GM23338 (cell line): ENCODE measurements at regions not wholly inside any gene's neighbourhood (a gene's known extent, or its start where the extent isn't known, plus 50 kb on each side); places are given as distances from the start of the nearest gene placed in this dataset.

Source experiments
- ATAC-seq: fragments of 200-7000 bp; cut with Tn5 transposase; 3 replicates; pipeline ENCODE4 v1.9.1; 2020
- DNase-seq: peaks from one replicate; pipeline ENCODE4 v3.0.0-alpha.2; 2015; ENCODE audit warnings: low spot score
- H2AFZ ChIP-seq: fragments of 200-600 bp; sonication (generic); 2 replicates; pipeline ENCODE4 v1.8.0; 2016; ENCODE audit warnings: antibody characterized with exemption, mild to moderate bottlenecking, moderate library complexity
- H3F3A ChIP-seq: fragments of 200-600 bp; sonication (generic); replicated peaks from 2 replicates; pipeline ENCODE4 v1.8.0; 2017; ENCODE audit warnings: antibody characterized with exemption, mixed run types, low read depth
- H3K27ac ChIP-seq: fragments of 200-600 bp; sonication (generic); 2 replicates; pipeline ENCODE4 v1.6.1; 2016; ENCODE audit warnings: low read depth
- H3K27me3 ChIP-seq: fragments of 200-600 bp; sonication (generic); 2 replicates; pipeline ENCODE4 v1.8.0; 2016; ENCODE audit warnings: mild to moderate bottlenecking, mixed run types, moderate library complexity; ENCODE audit not compliant: insufficient read depth
- H3K36me3 ChIP-seq: fragments of 200-600 bp; sonication (generic); 2 replicates; pipeline ENCODE4 v1.8.0; 2016; ENCODE audit warnings: mild to moderate bottlenecking; ENCODE audit not compliant: insufficient read depth
- H3K4me1 ChIP-seq: fragments of 200-600 bp; sonication (generic); 2 replicates; pipeline ENCODE4 v1.8.0; 2016; ENCODE audit warnings: mild to moderate bottlenecking, moderate library complexity; ENCODE audit not compliant: insufficient read depth
- H3K4me2 ChIP-seq: fragments of 200-600 bp; sonication (generic); 2 replicates; pipeline ENCODE4 v1.7.1; 2017; ENCODE audit warnings: mixed run types
- H3K4me3 ChIP-seq: fragments of 200-600 bp; sonication (generic); 2 replicates; pipeline ENCODE4 v1.6.1; 2016; ENCODE audit warnings: mixed run types
- H3K79me2 ChIP-seq: fragments of 200-600 bp; sonication (generic); replicated peaks from 2 replicates; pipeline ENCODE4 v1.8.0; 2017; ENCODE audit warnings: mild to moderate bottlenecking; ENCODE audit not compliant: insufficient read depth
- H3K9me2 ChIP-seq: fragments of 200-600 bp; sonication (generic); 2 replicates; pipeline ENCODE4 v1.8.0; 2017; ENCODE audit not compliant: insufficient read depth
- H4K20me1 ChIP-seq: fragments of 200-600 bp; sonication (generic); replicated peaks from 2 replicates; pipeline ENCODE4 v1.8.0; 2017; ENCODE audit warnings: mild to moderate bottlenecking; ENCODE audit not compliant: insufficient read depth
- H3K27ac Mint-ChIP-seq: 2 replicates; pipeline ENCODE4 v1.8.0; 2020; ENCODE audit warnings: inconsistent platforms, mild to moderate bottlenecking, moderate library complexity, mixed read lengths
- H3K27me3 Mint-ChIP-seq: 3 replicates; pipeline ENCODE4 v1.8.0; 2022; ENCODE audit warnings: low read depth, mild to moderate bottlenecking, moderate library complexity, mixed read lengths, inconsistent platforms; ENCODE audit not compliant: insufficient read depth, poor library complexity
- H3K36me3 Mint-ChIP-seq: 3 replicates; pipeline ENCODE4 v1.8.0; 2021; ENCODE audit warnings: low read depth, mild to moderate bottlenecking, inconsistent platforms, moderate library complexity, mixed read lengths
- H3K4me1 Mint-ChIP-seq: 3 replicates; pipeline ENCODE4 v1.8.0; 2020; ENCODE audit warnings: mild to moderate bottlenecking, inconsistent platforms, mixed read lengths
- H3K4me3 Mint-ChIP-seq: 3 replicates; pipeline ENCODE4 v1.8.0; 2021; ENCODE audit warnings: moderate library complexity, mild to moderate bottlenecking, inconsistent platforms, mixed read lengths
- H3K9me3 Mint-ChIP-seq: 3 replicates; pipeline ENCODE4 v1.8.0; 2020; ENCODE audit warnings: moderate library complexity, mild to moderate bottlenecking, inconsistent platforms, mixed read lengths
- CREB1 ChIP-seq: fragments of 250-450 bp; sonication (Bioruptor Pico); IDR thresholded peaks from 2 replicates; pipeline ENCODE4 v1.5.0; 2020; ENCODE audit warnings: low read depth, mild to moderate bottlenecking, moderate library complexity
- EZH2 ChIP-seq: fragments of 200-600 bp; sonication (generic); IDR thresholded peaks from one replicate; pipeline ENCODE4 v1.8.0; 2017; ENCODE audit warnings: antibody characterized with exemption, mild to moderate bottlenecking, low read depth; ENCODE audit not compliant: unreplicated experiment
- EZH2phosphoT487 ChIP-seq: fragments of 200-600 bp; sonication (generic); IDR thresholded peaks from one replicate; pipeline ENCODE4 v1.8.1; 2018; ENCODE audit warnings: antibody characterized with exemption; ENCODE audit not compliant: unreplicated experiment
- JUNB ChIP-seq: IDR thresholded peaks from one replicate; pipeline ENCODE4 v1.6.1; 2016; ENCODE audit warnings: antibody characterized with exemption; ENCODE audit not compliant: unreplicated experiment
- NANOG ChIP-seq: IDR thresholded peaks from 2 replicates; pipeline ENCODE4 v1.6.1; 2016; ENCODE audit warnings: antibody characterized with exemption, borderline replicate concordance
- POLR2AphosphoS5 ChIP-seq: IDR thresholded peaks from 2 replicates; pipeline ENCODE4 v1.6.1; 2016; ENCODE audit warnings: antibody characterized with exemption, low read depth
- STAT1 ChIP-seq: IDR thresholded peaks from one replicate; pipeline ENCODE4 v1.6.1; 2016; ENCODE audit warnings: antibody characterized with exemption; ENCODE audit not compliant: unreplicated experiment
- ZNF114 ChIP-seq: fragments of 250-450 bp; sonication (Bioruptor Pico); IDR thresholded peaks from 2 replicates; pipeline ENCODE4 v1.5.0; 2020; ENCODE audit warnings: mild to moderate bottlenecking, moderate library complexity
- ZNF331 ChIP-seq: fragments of 250-450 bp; sonication (Bioruptor Pico); IDR thresholded peaks from 2 replicates; pipeline ENCODE4 v1.5.0; 2020; ENCODE audit warnings: low read depth, mild to moderate bottlenecking, moderate library complexity
- TF ChIP-seq, protein P1 (sequence below), 2 experiments: fragments of 200-600 bp in 1 of 2; sonication (generic) in 1 of 2; conservative IDR thresholded peaks; 2 replicates each; pipeline versions ENCODE4 v1.5.1 to v1.6.1; 2016 to 2017; ENCODE audit warnings: antibody characterized with exemption in 2 of 2, low read depth in 2 of 2, mild to moderate bottlenecking in 2 of 2, moderate library complexity in 1 of 2
- TF ChIP-seq, protein P2 (sequence below): fragments of 250-450 bp; sonication (Bioruptor Pico); IDR thresholded peaks from 2 replicates; pipeline ENCODE4 v1.5.0; 2020; ENCODE audit warnings: mild to moderate bottlenecking, moderate library complexity
- TF ChIP-seq, protein P3 (sequence below): IDR thresholded peaks from one replicate; pipeline ENCODE4 v1.6.1; 2018; ENCODE audit warnings: antibody characterized with exemption; ENCODE audit not compliant: unreplicated experiment

GRCh38 chr5:143614831-143615230 is 197.1 kb upstream of the HMHB1 start:
- no peaks in the 10 kb centered on the region for H3K27me3 Mint-ChIP-seq
- TF ChIP-seq, protein P1, sequence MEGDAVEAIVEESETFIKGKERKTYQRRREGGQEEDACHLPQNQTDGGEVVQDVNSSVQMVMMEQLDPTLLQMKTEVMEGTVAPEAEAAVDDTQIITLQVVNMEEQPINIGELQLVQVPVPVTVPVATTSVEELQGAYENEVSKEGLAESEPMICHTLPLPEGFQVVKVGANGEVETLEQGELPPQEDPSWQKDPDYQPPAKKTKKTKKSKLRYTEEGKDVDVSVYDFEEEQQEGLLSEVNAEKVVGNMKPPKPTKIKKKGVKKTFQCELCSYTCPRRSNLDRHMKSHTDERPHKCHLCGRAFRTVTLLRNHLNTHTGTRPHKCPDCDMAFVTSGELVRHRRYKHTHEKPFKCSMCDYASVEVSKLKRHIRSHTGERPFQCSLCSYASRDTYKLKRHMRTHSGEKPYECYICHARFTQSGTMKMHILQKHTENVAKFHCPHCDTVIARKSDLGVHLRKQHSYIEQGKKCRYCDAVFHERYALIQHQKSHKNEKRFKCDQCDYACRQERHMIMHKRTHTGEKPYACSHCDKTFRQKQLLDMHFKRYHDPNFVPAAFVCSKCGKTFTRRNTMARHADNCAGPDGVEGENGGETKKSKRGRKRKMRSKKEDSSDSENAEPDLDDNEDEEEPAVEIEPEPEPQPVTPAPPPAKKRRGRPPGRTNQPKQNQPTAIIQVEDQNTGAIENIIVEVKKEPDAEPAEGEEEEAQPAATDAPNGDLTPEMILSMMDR (conservative IDR thresholded peaks at IDR 0.05; ENCODE audit: low read depth in 2 of 2) = no peak
- TF ChIP-seq ZNF114 = no peak
- TF ChIP-seq STAT1 = no peak
- no peak for TF ChIP-seq ZNF331
- no peak for TF ChIP-seq NANOG
- TF ChIP-seq EZH2 = no peak
- no peak for TF ChIP-seq JUNB
- TF ChIP-seq, protein P2, sequence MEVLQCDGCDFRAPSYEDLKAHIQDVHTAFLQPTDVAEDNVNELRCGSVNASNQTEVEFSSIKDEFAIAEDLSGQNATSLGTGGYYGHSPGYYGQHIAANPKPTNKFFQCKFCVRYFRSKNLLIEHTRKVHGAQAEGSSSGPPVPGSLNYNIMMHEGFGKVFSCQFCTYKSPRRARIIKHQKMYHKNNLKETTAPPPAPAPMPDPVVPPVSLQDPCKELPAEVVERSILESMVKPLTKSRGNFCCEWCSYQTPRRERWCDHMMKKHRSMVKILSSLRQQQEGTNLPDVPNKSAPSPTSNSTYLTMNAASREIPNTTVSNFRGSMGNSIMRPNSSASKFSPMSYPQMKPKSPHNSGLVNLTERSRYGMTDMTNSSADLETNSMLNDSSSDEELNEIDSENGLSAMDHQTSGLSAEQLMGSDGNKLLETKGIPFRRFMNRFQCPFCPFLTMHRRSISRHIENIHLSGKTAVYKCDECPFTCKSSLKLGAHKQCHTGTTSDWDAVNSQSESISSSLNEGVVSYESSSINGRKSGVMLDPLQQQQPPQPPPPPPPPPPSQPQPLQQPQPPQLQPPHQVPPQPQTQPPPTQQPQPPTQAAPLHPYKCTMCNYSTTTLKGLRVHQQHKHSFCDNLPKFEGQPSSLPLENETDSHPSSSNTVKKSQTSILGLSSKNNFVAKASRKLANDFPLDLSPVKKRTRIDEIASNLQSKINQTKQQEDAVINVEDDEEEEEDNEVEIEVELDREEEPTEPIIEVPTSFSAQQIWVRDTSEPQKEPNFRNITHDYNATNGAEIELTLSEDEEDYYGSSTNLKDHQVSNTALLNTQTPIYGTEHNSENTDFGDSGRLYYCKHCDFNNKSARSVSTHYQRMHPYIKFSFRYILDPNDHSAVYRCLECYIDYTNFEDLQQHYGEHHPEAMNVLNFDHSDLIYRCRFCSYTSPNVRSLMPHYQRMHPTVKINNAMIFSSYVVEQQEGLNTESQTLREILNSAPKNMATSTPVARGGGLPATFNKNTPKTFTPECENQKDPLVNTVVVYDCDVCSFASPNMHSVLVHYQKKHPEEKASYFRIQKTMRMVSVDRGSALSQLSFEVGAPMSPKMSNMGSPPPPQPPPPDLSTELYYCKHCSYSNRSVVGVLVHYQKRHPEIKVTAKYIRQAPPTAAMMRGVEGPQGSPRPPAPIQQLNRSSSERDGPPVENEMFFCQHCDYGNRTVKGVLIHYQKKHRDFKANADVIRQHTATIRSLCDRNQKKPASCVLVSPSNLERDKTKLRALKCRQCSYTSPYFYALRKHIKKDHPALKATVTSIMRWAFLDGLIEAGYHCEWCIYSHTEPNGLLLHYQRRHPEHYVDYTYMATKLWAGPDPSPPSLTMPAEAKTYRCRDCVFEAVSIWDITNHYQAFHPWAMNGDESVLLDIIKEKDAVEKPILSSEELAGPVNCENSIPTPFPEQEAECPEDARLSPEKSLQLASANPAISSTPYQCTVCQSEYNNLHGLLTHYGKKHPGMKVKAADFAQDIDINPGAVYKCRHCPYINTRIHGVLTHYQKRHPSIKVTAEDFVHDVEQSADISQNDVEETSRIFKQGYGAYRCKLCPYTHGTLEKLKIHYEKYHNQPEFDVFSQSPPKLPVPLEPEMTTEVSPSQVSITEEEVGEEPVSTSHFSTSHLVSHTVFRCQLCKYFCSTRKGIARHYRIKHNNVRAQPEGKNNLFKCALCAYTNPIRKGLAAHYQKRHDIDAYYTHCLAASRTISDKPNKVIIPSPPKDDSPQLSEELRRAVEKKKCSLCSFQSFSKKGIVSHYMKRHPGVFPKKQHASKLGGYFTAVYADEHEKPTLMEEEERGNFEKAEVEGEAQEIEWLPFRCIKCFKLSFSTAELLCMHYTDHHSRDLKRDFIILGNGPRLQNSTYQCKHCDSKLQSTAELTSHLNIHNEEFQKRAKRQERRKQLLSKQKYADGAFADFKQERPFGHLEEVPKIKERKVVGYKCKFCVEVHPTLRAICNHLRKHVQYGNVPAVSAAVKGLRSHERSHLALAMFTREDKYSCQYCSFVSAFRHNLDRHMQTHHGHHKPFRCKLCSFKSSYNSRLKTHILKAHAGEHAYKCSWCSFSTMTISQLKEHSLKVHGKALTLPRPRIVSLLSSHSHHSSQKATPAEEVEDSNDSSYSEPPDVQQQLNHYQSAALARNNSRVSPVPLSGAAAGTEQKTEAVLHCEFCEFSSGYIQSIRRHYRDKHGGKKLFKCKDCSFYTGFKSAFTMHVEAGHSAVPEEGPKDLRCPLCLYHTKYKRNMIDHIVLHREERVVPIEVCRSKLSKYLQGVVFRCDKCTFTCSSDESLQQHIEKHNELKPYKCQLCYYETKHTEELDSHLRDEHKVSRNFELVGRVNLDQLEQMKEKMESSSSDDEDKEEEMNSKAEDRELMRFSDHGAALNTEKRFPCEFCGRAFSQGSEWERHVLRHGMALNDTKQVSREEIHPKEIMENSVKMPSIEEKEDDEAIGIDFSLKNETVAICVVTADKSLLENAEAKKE (CRISPR knock-in tag) = no peak
- TF ChIP-seq, protein P3, sequence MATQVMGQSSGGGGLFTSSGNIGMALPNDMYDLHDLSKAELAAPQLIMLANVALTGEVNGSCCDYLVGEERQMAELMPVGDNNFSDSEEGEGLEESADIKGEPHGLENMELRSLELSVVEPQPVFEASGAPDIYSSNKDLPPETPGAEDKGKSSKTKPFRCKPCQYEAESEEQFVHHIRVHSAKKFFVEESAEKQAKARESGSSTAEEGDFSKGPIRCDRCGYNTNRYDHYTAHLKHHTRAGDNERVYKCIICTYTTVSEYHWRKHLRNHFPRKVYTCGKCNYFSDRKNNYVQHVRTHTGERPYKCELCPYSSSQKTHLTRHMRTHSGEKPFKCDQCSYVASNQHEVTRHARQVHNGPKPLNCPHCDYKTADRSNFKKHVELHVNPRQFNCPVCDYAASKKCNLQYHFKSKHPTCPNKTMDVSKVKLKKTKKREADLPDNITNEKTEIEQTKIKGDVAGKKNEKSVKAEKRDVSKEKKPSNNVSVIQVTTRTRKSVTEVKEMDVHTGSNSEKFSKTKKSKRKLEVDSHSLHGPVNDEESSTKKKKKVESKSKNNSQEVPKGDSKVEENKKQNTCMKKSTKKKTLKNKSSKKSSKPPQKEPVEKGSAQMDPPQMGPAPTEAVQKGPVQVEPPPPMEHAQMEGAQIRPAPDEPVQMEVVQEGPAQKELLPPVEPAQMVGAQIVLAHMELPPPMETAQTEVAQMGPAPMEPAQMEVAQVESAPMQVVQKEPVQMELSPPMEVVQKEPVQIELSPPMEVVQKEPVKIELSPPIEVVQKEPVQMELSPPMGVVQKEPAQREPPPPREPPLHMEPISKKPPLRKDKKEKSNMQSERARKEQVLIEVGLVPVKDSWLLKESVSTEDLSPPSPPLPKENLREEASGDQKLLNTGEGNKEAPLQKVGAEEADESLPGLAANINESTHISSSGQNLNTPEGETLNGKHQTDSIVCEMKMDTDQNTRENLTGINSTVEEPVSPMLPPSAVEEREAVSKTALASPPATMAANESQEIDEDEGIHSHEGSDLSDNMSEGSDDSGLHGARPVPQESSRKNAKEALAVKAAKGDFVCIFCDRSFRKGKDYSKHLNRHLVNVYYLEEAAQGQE = no peak
- TF ChIP-seq CREB1 = no peak
- no peak for TF ChIP-seq POLR2AphosphoS5
- no peak for TF ChIP-seq EZH2phosphoT487

More at GRCh38 chr5:143614831-143615230, 197.1 kb upstream of the HMHB1 start:
- Histone ChIP-seq H4K20me1 (no peaks in the 10 kb centered on the region), H3K27me3 (no peaks in the 10 kb centered on the region), H3K36me3 (no peaks in the 10 kb centered on the region), H3K4me2 (no peak overlapping the region), H3K27ac (no peak overlapping the region), H3K9me2 (0 out of 2 replicates have a peak, but pooled peaks cover 5% of the 10 kb centered on the region), H2AFZ (no peak overlapping the region), H3K4me3 (no peak overlapping the region), H3K4me1 (no peaks in the 10 kb centered on the region), H3F3A (no peaks in the 10 kb centered on the region), H3K79me2 (no peaks in the 10 kb centered on the region)
- H3K4me1 Mint-ChIP-seq = no peaks in the 10 kb centered on the region
- peaks cover 4% of the 10 kb centered on the region; the same call in 2 of the 3 replicates for H3K9me3 Mint-ChIP-seq
- DNase-seq (no peak), ATAC-seq (no peak)
- no peak overlapping the region for H3K27ac Mint-ChIP-seq
- no peaks in the 10 kb centered on the region for H3K36me3 Mint-ChIP-seq
- H3K4me3 Mint-ChIP-seq = no peak overlapping the region
